ENCODE measurements at regions not wholly inside any gene's neighbourhood (a gene's known extent, or its start where the extent isn't known, plus 50 kb on each side); places are given as distances from the start of the nearest gene placed in this dataset.

DNA sequence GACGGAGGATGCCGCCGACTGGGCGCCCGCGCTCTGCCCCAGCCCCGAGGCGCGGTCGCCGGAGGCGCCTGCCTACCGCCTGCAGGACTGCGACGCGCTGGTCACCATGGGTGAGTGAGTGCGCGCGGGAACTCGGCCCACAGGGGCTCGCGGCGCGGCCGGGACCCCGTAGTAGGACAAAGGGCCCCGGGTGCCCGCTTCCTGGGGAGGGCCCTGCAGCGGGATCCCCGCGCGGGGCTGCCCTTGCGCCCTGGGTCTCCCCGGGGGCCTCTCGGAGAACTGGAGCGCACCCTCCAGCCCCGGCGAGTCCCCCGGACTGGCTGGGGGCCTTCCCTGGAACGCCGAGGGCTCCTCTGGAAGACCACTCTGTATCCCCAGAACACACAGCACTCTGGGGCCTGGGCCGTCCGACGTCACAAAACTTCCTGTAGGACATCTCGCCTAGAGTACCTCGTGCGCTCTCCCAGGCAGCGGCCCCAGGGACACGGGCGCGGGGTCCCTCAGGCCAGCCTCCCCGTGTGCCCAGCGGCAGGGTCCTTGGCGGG is 362.9 kb upstream of the AMELY start:
- peak; percentile 7 to 53 for ATAC-seq
- no peak for TF ChIP-seq POLR2A (IDR thresholded peaks at IDR 0.05)
- TF ChIP-seq, protein P1, sequence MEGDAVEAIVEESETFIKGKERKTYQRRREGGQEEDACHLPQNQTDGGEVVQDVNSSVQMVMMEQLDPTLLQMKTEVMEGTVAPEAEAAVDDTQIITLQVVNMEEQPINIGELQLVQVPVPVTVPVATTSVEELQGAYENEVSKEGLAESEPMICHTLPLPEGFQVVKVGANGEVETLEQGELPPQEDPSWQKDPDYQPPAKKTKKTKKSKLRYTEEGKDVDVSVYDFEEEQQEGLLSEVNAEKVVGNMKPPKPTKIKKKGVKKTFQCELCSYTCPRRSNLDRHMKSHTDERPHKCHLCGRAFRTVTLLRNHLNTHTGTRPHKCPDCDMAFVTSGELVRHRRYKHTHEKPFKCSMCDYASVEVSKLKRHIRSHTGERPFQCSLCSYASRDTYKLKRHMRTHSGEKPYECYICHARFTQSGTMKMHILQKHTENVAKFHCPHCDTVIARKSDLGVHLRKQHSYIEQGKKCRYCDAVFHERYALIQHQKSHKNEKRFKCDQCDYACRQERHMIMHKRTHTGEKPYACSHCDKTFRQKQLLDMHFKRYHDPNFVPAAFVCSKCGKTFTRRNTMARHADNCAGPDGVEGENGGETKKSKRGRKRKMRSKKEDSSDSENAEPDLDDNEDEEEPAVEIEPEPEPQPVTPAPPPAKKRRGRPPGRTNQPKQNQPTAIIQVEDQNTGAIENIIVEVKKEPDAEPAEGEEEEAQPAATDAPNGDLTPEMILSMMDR (IDR thresholded peaks at IDR 0.05 in 4 of 5, conservative IDR thresholded peaks at IDR 0.05 in 1 of 5) = no peak
- intact Hi-C loops (cut with DNase I; ENCODE audit: low total_unique reads) (no loop called here), in situ Hi-C loops (cut with MboI; ENCODE audit: low sequenced_read_pairs in 4 of 4) (no loop called here)
- Histone ChIP-seq H3K4me3 (peak overlapping the region in 2 of 4 donors; percentile 46 to 53), H3K27me3 (no peaks in the 10 kb centered on the region), H3K36me3 (no peaks in the 10 kb centered on the region), H3K4me1 (no peaks in the 10 kb centered on the region), H3K9me3 (no peaks in the 10 kb centered on the region), H3K27ac (peak overlapping the region in 2 of 4 donors; percentile 72 to 73)
- DNase-seq = peak in 1 of 2 donors; percentile 11

DNA sequence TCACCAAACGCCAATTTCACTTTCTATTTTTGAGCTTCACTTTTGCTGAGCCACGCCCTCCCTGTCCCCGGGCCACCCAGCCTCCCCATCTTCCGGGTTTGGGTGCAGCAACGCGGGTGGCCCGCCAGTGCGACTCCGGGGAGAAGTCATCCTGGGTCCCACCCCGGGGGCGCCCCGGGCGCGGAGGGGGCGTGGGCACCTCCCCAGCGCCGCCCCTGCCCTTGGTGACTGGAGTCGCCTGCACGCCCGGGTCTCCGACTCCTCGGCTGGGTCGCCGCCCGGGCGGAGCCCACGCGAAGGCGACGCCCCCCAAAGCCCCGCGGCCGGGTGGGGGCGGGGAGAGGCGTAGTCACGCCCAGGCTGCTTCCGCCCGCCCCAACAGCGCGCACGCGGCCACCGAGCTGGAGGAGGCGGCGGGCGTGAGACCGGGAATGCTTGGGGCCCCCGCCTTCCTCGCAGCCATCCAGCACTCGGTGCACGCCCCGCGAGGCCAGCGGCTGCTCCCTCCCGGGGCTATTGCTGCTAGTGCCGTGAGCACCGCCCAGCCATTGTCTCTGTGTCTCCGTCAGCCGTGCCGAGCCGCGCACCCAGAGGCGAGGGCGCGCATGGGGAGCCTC is 362.1 kb upstream of the AMELY start:
- TF ChIP-seq, protein P1 (IDR thresholded peaks at IDR 0.05 in 4 of 5, conservative IDR thresholded peaks at IDR 0.05 in 1 of 5) = no peak
- TF ChIP-seq POLR2A (IDR thresholded peaks at IDR 0.05) = no peak
- H3K9me3 ChIP-seq = no peaks in the 10 kb centered on the region
- H3K36me3 ChIP-seq = no peaks in the 10 kb centered on the region
- intact Hi-C loops (cut with DNase I; ENCODE audit: low total_unique reads) = no loop called here
- no peaks in the 10 kb centered on the region for H3K4me1 ChIP-seq
- peak overlapping the region in 2 of 4 donors; percentile 72 to 73 for H3K27ac ChIP-seq
- in situ Hi-C loops (cut with MboI; ENCODE audit: low sequenced_read_pairs in 4 of 4) = no loop called here
- DNase-seq (peak; percentile 4 to 43), ATAC-seq (peak; percentile 51 to 71)
- peak overlapping the region in 2 of 4 donors; percentile 47 to 53 for H3K4me3 ChIP-seq
- no peaks in the 10 kb centered on the region for H3K27me3 ChIP-seq

DNA sequence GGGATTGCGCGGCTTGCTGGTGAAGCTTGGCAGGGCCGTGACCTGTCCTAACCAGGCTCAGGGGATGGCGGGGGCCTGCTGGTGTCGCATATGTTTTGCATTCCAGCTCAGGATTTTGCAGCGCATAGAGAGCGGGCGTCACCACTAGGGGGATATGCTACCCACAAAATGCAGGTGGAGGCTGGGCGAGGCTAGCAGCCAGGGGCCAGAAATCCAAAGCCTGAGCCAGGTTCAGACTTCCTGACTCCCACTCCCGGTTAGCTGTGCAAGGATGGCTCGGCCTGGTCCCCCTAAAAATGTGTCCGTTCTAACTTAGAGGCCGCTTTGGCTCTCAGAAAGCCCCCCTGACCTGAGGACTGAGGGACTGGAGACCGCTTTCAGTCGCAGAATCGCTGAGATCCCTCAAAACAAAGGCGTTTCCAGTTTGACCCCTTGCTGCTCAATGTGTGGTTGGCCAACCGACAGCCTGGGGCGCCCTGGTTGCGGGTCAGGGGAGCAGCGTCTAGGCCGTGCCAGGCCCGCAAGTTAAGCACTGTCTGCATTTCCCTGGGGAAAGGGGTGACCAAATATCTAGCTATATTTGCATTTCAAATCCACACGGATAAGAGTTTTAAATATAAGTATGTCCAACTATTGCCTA is 361.1 kb upstream of the AMELY start:
- Histone ChIP-seq H3K4me1 (no peaks in the 10 kb centered on the region), H3K4me3 (peak overlapping the region in 2 of 4 donors; percentile 47 to 53), H3K27ac (peak overlapping the region in 2 of 4 donors; percentile 72 to 73), H3K27me3 (no peaks in the 10 kb centered on the region), H3K36me3 (no peaks in the 10 kb centered on the region), H3K9me3 (no peaks in the 10 kb centered on the region)
- DNase-seq (peak in 1 of 2 donors; percentile 24), ATAC-seq (peak in 1 of 2 donors; percentile 43)
- in situ Hi-C loops (cut with MboI; ENCODE audit: low sequenced_read_pairs in 4 of 4) = no loop called here
- TF ChIP-seq POLR2A (IDR thresholded peaks at IDR 0.05) = no peak
- TF ChIP-seq, protein P1 (IDR thresholded peaks at IDR 0.05 in 4 of 5, conservative IDR thresholded peaks at IDR 0.05 in 1 of 5) = peak in 1 of 5 experiments; percentile 37
- intact Hi-C loops (cut with DNase I; ENCODE audit: low total_unique reads) = no loop called here

DNA sequence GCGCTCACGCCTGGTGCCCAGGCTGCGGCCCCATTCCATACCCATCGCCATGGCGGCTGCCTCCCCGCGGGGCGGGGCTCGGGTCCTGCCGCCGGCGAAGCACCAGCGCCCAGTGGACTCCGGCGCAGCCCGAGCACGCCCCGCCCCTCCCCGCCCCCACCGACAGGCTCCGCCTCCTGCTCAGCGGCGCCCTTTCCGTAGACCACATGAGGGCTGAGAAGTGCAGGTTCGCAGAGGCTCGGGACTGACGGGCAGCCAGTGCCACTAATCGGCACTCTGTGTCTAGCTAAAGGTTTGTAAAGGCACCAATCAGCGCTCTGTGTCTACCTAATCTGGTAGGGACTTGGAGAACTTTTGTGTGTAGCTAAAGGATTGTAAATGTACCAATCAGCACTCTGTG is 352.2 kb upstream of the AMELY start:
- Histone ChIP-seq H3K4me1 (no peaks in the 10 kb centered on the region), H3K27me3 (no peaks in the 10 kb centered on the region), H3K4me3 (no peak overlapping the region), H3K27ac (no peak overlapping the region), H3K9me3 (no peaks in the 10 kb centered on the region), H3K36me3 (no peaks in the 10 kb centered on the region)
- no peak for DNase-seq
- in situ Hi-C loops (cut with MboI; ENCODE audit: low sequenced_read_pairs in 4 of 4) = no loop called here
- TF ChIP-seq, protein P1 (IDR thresholded peaks at IDR 0.05 in 4 of 5, conservative IDR thresholded peaks at IDR 0.05 in 1 of 5) = no peak
- no peak for TF ChIP-seq POLR2A (IDR thresholded peaks at IDR 0.05)
- intact Hi-C loops (cut with DNase I; ENCODE audit: low total_unique reads) = no loop called here
- ATAC-seq = no peak
